GM18861 (cell line): ENCODE measurements at regions not wholly inside any gene's neighbourhood (a gene's known extent, or its start where the extent isn't known, plus 50 kb on each side); places are given as distances from the start of the nearest gene placed in this dataset.

Source experiments
- ATAC-seq: cut with Tn5 transposase; IDR thresholded peaks from one replicate; pipeline ENCODE4 v1.9.1; 2021; ENCODE audit not compliant: unreplicated experiment

DNA sequence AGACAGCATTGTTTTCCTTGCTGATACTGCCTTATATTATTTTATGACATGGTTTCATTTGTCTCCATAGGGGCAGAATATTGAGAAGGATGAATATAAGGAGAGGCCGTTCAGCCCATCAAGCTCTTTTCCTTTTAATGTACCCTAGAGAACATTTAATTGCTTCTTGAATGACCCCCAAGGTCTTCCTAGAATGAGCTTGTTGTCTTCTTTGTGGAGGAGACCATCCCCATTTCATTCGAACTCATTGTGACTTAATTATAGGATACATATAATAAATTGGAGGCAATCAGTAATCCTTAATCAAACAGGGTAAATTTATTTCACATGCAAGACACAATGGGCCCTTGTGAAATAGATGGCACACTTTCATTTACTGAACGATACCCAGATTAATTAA is 231.3 kb downstream of the MDFIC start:
- no peak for ATAC-seq

DNA sequence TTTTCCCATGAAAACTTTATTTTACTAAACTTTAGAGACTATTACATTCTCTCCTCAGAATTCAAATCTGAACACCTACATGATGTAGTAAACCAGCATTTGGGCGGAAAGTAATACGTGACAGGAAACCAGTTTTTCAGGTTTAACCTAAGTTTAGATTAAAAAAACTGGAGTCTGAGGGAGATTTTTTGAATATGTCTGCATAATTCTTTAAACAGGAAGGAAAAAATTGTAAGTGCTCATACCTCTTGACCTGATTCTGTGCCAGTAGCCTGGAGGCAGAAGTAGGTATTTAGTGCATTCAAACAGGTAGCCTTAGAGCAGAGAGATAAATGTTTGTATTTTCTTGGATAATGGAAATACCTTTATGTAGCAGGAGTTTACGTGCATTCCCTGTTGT is 224.3 kb downstream of the MDFIC start:
- ATAC-seq: no peak

DNA sequence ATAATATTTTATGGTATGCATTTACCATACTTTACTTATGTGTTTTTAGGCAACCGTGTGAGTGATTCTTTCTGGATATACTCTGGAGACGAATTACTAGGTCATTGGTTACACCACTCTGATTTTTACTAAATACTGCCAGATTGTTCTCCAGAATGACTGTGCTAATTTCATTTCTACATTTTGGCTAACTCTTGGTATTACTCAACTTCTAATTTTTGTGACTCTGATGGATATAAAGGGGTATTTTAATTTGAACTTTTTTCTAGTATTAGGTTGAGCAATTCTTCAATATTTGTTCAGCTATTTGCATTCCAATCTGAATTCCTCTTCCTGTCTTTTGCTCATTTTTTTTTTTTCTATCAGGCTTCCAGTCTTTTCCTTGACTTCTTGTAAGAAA is 223.6 kb downstream of the MDFIC start:
- peak; percentile 82 for ATAC-seq

DNA sequence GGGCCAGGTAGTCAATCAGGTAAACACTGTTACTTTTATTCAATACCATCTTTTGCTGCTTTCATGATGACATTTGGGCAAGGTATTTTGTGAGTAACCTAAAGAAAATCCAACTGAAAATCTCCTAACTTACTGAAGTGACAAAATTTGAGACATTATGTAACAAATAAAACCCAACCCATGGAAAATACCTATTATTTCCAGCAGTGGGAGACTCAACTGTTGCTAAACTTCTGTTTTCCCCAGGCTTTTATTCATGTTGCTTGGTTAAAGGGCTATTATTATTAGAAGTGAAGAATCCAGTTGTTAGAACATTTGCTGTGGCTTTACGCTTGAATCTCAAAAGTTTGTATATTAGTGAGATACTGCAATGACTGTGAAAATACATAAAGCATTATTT is 215.9 kb downstream of the MDFIC start:
- ATAC-seq: no peak

DNA sequence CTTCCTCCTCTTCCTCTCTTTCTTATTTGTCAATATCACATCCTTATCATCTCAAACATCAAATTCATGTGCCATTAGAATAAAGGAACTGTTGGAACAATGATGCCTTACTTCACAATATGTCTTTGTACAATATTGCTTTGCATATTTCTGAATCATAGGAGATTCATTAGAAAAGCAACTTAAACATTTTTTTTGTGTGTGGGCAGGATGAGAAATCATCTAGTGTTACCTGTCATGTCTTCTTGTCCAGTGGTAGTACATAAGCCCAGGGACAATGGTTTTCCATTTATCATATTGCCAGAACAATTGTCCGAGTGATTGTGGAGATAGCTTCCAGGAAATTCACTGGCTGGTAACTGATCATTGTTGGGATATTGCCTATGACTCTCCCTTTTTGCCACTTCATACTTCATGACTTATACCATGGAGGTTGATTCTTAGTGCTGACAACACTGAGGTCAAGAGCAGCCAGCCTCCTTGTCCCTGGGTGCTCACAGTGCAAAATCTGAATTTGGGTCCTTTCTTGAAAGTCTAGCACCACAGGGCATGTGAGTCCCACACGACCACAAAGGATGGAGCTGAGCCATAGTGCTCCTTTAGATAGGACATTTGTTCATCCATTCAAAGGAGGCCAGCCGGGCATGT is 215.0 kb downstream of the MDFIC start:
- ATAC-seq: no peak

DNA sequence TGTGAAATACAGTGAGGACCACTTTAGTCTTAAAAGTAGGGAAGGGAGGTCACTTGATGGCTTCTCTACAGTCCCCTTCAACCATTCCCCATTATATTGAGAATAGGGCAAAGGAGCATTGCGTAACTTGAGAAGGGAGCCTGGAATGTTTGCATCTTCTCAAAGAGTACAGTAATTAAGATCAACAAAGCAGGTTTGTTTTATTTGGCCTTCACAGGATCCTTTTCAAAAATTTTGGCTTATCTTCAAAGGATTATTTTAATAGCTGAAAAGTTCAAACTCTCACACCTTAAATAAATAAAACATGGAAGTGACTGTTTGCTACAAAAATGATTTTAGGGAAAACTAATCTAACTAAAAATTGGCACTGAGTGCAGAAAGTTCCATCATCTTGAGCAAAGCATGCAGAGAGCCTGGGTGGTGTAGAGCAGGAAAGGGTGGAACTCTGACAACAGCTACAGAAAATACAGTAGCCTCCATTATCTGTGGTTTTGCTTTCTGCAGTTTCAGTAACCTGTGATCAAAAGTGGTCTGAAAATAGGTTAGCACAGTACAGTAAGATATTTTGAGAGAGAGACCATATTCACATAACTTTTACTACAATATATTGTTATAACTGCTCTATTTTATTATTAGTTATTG is 214.0 kb downstream of the MDFIC start:
- peak; percentile 50 for ATAC-seq

DNA sequence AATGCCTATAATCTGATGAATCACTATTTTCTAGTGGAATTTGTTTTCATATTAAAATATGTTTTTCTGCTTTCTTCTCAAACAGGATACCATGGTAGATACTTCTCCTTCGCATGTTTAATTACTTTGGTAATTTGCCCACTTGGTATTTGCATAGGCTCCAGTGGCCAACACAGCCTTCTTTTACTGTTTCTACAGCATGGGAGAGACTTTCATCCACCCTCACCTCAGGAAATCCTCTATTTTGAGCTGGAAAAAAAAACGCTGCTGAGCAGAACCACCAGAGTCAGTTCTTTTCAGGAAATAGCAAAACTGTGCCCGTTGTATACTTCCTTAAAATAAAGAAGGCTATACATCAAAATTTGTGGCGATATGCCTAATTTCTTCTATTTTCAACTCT is 213.3 kb downstream of the MDFIC start:
- no peak for ATAC-seq

DNA sequence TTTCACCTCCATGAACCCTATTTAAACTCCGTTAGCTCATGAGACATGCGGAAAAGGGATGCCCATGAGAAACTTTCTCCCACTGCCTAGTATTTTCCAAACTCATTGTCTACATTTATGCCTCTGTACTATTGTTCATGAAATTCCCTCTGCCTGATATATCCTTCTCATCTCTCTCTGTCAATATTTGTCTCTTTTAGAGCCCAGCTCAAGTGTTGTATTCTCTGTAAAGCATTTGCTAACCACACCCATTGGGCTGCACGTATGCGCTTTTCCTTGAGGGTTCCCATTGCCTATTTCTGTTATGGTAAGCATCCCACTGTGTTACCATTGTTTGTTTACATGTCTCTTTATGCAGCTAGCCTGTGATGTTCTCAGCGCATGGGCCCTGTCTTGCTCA is 211.4 kb downstream of the MDFIC start:
- no peak for ATAC-seq

DNA sequence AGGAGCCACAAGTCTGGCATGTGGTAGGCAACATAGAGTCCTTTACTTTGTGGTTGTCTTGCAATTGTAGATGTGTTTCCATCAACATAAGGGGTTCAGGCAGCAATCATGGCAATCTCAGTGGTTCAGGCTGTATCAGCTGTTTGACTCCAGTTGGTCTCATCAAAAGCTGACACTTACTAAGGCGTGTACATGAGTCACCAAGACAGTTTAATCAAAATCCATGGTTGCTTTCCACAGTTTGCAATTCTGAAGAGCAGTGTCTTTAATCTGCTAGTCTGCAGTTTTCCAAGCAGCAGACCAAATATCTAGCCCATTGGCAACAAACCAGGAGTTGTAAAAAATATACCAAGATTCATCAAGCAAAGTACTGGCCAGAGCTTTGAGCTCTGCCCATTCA is 210.2 kb downstream of the MDFIC start:
- no peak for ATAC-seq

DNA sequence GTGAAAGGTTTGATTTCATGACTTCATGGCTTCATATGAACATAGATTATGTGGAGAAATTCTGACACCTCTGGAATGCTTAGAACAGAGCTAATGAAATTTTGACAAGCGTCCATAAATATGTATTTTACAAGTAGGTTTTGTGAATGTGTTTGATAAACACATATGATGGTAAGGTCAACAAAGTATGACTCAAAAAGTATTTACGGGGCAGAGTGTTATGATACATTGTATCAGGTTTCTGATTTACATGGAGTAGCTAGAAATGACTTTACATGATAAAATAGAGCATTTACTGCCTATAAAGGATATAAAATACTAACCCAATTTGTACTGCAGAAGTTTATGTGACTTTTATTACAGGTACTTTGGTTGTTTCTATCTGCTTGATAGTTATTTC is 206.3 kb downstream of the MDFIC start:
- ATAC-seq: no peak

DNA sequence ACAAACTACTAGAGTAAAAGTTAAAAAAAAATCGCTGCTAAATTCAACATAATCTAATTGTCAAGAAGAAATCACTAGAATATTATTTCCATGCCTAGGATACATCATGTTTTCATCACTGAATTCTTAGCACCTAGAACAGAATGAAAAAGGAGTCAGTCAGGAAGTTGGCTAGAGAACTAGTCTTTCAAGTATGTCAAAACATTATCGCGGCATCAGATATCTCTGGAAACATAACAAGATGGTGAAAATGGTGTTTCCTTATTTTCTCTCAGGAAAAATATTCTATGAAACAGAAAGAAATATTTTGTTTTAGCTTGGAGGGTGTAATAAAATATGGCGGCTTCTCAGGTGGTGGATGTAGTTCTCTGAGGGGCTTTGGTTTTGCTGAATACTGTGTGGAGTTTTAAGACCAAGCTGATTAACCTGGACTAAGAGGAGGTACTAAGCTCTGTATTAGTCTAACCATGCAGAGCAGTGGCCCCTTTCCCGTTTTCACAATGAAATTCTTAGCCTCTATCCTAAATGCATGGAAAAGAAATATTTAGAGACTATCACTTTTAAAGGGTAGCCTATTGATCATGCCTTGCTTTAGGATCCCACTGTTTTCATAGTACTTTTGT is 205.6 kb downstream of the MDFIC start:
- ATAC-seq: no peak

DNA sequence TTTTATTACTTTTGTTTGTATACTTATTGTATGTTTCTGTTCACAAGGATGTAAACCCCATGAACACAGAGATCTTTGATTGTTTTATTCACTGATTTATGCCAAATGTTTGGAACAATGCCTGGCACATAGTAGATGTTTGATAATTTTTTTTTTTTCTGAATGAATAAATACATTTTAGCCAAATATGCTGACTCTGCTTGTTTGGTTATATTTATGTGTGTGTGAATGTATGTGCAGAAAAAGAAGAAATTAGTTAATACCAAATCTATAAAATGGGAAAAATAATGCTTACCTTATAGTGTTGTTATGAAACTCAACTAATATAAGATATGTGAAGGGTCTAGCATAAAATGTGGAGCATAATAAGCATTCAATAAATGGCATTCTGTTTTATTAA is 203.9 kb downstream of the MDFIC start:
- ATAC-seq: no peak

DNA sequence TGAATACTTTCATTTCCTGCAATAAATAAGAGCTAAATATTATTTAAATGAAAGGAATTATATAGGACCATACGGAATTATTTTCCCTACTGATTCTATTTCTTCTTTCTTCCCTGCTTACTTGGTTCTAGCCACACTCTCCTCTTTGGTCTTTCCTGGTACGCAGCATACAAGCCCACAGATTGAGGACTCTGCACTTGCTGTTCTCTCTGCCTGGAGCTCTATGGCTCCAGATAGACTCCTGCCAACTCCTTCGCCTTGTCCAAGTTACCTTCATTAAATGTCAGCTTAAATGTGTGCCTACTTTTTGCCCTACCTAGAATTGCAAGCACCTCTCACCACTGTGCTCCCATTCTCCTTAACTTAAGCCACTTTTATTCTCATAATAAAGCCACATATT is 203.4 kb downstream of the MDFIC start:
- ATAC-seq: no peak

DNA sequence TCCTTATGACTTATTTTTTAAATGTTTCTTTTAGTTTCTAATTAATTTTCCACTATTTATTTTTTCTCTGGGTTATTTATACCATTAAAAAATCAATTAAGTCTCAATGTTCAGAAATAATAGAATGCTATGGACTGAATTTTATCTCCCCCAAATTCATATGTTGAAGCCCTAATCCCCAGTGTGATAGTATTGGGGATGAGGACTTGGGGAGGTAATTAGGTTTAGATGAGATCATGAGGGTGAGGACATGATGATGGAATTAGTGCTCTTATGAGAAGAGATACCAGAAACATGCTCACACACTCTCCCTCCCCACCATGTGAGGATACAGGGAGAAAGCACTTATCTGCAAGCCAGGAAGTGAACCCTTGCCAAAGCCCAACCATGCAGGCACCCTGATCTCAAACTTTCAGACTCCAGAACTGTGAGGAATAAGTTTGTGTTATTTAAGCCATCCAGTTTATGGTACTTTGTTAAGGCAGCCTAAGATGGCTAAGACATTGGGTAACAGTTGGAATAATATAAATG is 202.6 kb downstream of the MDFIC start:
- no peak for ATAC-seq

DNA sequence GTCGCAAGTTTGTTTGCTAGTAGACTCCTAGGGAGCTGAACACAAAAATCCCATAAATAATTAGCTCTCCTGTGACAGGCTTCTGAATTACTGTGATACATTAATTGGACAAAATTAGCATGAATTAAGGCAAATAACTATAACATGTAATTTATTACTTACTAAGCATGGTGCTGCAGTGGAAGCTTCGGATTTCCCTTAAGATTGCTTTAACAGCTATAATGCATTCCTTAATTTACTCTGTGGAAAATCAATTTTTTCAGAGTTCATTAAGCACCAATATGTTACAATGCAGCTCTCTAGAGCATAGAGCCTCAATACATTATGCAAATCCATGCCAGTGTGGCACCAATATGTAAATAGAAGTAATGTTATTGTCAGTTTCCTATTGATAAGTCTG is 201.5 kb downstream of the MDFIC start:
- no peak for ATAC-seq

DNA sequence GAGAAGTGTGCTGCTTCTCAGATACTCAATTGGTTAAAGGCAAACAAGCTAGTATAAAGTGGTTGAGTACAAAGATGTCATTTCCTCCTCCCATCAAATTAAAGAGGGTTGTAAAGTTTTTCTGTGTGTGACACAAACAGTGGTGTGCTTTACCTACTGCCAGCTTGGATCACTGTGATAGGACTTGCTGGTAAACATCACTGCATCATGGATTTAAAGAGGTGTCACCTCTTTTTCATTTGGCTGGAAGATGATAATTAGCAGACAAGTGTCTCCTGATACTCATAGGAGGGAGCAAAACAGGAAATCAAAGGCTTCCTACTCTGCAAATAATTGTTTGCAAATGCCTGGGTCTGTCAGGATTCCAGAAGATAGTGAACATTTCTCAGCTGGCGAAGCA is 200.5 kb downstream of the MDFIC start:
- ATAC-seq: no peak

DNA sequence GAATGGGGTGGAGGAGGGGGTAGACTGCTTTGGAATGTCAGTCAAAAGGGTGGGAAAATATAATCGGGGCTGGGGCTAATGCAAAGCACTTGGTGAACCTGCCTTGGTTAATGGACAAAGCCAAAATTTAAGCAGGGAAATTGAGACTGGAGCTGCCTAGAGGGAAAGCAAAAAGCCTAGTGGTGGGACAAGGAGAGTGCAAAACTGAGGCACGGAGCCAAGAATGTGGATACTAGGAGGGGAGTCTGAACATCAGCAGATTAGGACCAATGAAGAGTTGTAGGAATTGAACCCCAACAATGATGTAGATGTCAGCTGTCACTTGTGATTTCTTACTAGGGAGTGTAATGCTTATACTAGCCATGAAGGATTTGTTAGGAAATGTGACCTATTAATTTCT is 195.9 kb downstream of the MDFIC start:
- ATAC-seq: no peak

DNA sequence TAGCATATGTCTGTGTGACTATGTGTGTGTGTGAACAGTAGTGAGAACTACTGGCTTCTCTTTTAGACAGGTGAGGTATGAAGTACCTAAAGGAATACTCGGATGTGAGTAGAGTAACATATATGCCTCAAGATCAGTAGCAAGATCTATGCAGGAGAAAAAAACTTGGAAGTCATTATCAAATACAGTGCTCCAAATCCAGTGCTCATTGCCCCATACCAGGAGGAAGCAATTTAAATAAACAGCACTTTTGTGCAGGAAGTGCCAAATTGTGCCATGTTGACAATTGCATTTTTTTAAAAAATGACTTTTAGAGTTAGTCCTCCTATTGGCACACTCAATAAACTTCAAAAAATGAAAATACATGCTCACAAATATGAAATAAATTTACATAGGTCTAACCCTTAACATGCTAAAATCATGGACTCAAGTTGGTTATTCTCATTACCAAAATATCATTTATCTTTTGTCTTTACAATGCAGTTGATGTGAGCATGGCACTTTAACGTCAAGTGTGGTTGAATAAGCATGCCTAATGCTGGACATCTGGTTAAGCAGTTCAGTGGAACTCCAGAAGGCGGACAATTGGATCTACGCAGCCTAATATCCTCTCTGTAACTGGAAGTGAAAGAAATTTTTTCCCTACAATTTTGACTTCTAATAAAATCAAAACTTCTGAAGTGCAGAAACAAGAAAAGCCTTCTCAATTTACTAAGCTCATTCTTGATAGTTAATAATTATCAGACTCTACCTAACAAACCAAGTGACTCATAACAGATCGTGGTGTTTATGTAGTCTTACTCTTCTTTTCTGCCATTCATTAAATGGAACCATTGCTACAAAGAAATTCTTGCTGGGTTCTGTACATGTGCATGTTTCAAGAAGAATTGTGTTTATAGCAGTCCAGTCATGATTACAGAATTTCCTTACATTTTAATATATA is 195.2 kb downstream of the MDFIC start:
- ATAC-seq: peak; percentile 78

DNA sequence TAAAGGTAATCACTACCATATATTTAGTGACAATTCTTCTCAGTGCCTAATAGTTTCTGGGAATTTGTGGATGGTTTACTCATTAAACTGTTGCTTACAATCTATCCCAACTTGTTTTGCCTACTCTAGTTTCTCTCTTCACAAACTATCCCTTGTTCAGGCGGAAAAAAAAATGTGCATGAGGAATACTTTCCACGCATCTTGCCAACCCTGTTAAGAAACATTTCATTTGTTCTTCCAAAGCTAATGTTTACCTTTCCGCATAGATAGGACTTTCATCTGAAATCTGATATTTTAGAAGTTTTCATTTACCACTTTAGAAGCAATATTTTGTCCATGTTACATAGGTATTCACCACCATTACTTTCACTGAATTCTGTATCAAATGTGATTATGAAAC is 191.9 kb downstream of the MDFIC start:
- ATAC-seq: no peak

DNA sequence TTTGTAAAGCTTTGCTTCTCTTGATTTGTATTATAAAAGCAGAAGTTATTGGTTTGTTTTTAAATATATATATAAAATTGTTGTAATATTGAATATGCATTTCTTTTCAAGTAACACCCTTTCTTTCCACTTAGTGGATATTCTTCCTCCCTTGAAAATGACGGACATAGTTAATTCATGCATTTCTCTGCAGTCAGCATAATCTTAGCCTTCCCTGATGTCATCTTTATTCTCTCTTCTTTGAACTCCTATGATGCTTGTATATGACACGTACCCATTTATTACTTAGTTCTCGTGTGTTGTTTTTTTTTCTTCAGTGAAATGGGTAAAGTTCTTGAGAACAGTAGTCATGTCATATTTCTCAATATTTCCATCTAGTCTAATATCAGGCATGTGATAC is 191.2 kb downstream of the MDFIC start:
- no peak for ATAC-seq

DNA sequence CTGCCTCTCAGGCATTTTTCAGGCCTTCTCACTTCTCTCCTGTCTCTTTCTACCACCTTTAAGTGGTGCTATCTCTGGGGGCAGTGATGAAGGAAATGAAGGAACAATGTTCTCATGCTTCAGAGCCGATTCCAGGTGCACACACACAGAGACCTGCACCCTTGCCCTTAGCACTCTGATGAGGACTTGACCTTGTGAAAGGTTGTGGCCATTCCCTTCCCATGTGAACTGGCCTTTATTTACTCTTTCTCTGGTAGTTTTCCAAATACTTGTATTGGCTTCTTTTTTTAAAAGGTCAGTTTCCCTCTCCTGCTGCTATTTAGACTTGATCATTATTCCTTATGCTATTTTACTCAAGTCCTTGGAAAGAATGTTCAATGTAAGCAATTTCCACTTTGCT is 188.6 kb downstream of the MDFIC start:
- ATAC-seq: no peak
